K562 (cell line): ENCODE measurements at regions not wholly inside any gene's neighbourhood (a gene's known extent, or its start where the extent isn't known, plus 50 kb on each side); places are given as distances from the start of the nearest gene placed in this dataset.

Experiments used
- ATAC-seq: fragments of 200-7000 bp; cut with Tn5 transposase; 3 replicates; pipeline ENCODE4 v1.9.1; 2020; ENCODE audit warnings: moderate library complexity
- BruUV-seq: library from RNA; stranded (reverse); fragments of 400-500 nt; replicated peaks from 2 replicates; lab custom pipeline; 2021; lab: Mats Ljungman, UMichigan
- CTCF ChIA-PET: fragments of 300-600 bp; formaldehyde crosslinking; extraction: SDS; loops from one replicate; lab custom pipeline; 2021; ENCODE audit warnings: low intra/inter-chr PET ratio; lab: Yijun Ruan, JAX
- POLR2A ChIA-PET: fragments of 300-600, 350-650 bp; sonication (Branson Sonifier 250); formaldehyde crosslinking; extraction: SDS; loops from one replicate; lab custom pipeline; 2021; ENCODE audit warnings: antibody characterized with exemption, inconsistent platforms; lab: Yijun Ruan, JAX
- DNase-seq, 4 experiments: peaks; one replicate each; pipeline versions ENCODE4 v3.0.0 to v3.0.0-alpha.2; 2011 to 2018; ENCODE audit warnings: low spot score in 3 of 4, mixed read lengths in 3 of 4; ENCODE audit errors: extremely low read depth in 1 of 4
- FAIRE-seq: peaks from 2 replicates; lab custom pipeline; 2011; peaks lifted over from hg19 to GRCh38; lab: Jason Lieb, UNC
- H2AFZ ChIP-seq: 2 replicates; pipeline ENCODE4 v1.6.0; 2011; ENCODE audit warnings: low read depth, low read length, control low read depth, inconsistent platforms
- H3K27ac ChIP-seq: fragments of 200-600 bp; 3 replicates; pipeline ENCODE4 v1.8.0; 2011; ENCODE audit warnings: low read depth, mild to moderate bottlenecking, control low read depth, inconsistent platforms, low read length, moderate library complexity, mixed read lengths; ENCODE audit errors: extremely low read depth
- H3K27me3 ChIP-seq, 2 experiments: fragments of 300-600 bp in 1 of 2; 2 replicates in 1 of 2; 3 replicates in 1 of 2; pipeline versions ENCODE4 v1.6.0 to v1.8.0; 2011; ENCODE audit warnings: inconsistent platforms in 2 of 2, low read length in 2 of 2, mild to moderate bottlenecking in 1 of 2, mixed read lengths in 1 of 2, moderate library complexity in 1 of 2; ENCODE audit not compliant: control insufficient read depth in 2 of 2, insufficient read depth in 2 of 2
- H3K36me3 ChIP-seq: fragments of 300-600 bp; 3 replicates; pipeline ENCODE4 v1.8.0; 2011; ENCODE audit warnings: mild to moderate bottlenecking, low read length, inconsistent platforms; ENCODE audit not compliant: control insufficient read depth, insufficient read depth
- H3K4me1 ChIP-seq, 2 experiments: fragments of 200-600 bp in 1 of 2; replicated peaks in 1 of 2; 2 replicates in 1 of 2; 3 replicates in 1 of 2; pipeline versions ENCODE4 v1.5.1 to v1.8.0; 2011; ENCODE audit warnings: inconsistent platforms in 2 of 2, low read length in 2 of 2, mild to moderate bottlenecking in 1 of 2, mixed read lengths in 1 of 2, moderate library complexity in 1 of 2; ENCODE audit not compliant: control insufficient read depth in 2 of 2, insufficient read depth in 2 of 2
- H3K4me2 ChIP-seq: 2 replicates; pipeline ENCODE4 v1.6.1; 2011; ENCODE audit warnings: low read length, control low read depth, inconsistent platforms, mixed read lengths; ENCODE audit not compliant: insufficient read depth
- H3K4me3 ChIP-seq: fragments of 200-600 bp; sonication (generic), shearing (Covaris generic); 2 replicates; pipeline ENCODE4 v1.5.1; 2016; ENCODE audit warnings: control low read depth, inconsistent platforms
- H3K79me2 ChIP-seq: fragments of 200-600 bp; 3 replicates; pipeline ENCODE4 v1.8.0; 2011; ENCODE audit warnings: low read length, inconsistent platforms; ENCODE audit not compliant: control insufficient read depth, insufficient read depth
- H3K9ac ChIP-seq, 2 experiments: 2 replicates each; pipeline versions ENCODE4 v1.6.0 to v1.6.1; 2011; ENCODE audit warnings: low read depth in 2 of 2, low read length in 2 of 2, control low read depth in 1 of 2, inconsistent platforms in 1 of 2, mild to moderate bottlenecking in 1 of 2, mixed read lengths in 1 of 2; ENCODE audit not compliant: insufficient read depth in 1 of 2
- H3K9me1 ChIP-seq: one replicate; pipeline ENCODE4 v1.6.0; 2011; ENCODE audit warnings: inconsistent platforms, mild to moderate bottlenecking, low read length, moderate library complexity; ENCODE audit not compliant: control insufficient read depth, insufficient read depth
- H3K9me3 ChIP-seq: replicated peaks from 2 replicates; pipeline ENCODE4 v1.5.1; 2011; ENCODE audit warnings: low read depth, low read length, inconsistent platforms; ENCODE audit not compliant: control insufficient read depth, insufficient read depth
- H4K20me1 ChIP-seq: replicated peaks from 2 replicates; pipeline ENCODE4 v1.6.1; 2011; ENCODE audit warnings: low read length, inconsistent platforms, mixed read lengths; ENCODE audit not compliant: control insufficient read depth, insufficient read depth
- BCOR ChIP-seq: fragments of 450-650 bp; IDR thresholded peaks from 2 replicates; pipeline ENCODE4 v1.6.1; 2016
- ELF2 ChIP-seq: fragments of 250-450 bp; sonication (Bioruptor Pico); IDR thresholded peaks from 2 replicates; pipeline ENCODE4 v1.5.0; 2021; ENCODE audit warnings: mild to moderate bottlenecking
- HMGXB4 ChIP-seq: sonication (generic); formaldehyde crosslinking; IDR thresholded peaks from 2 replicates; pipeline ENCODE4 v1.8.1; 2023; ENCODE audit warnings: mild to moderate bottlenecking, missing genetic modification reagents
- KAT2B ChIP-seq: IDR thresholded peaks from one replicate; pipeline ENCODE4 v1.6.1; 2012; ENCODE audit warnings: low read depth, mild to moderate bottlenecking, control low read depth, inconsistent platforms, low read length, moderate library complexity
- KDM1A ChIP-seq, 2 experiments: fragments of 450-650 bp; IDR thresholded peaks; 2 replicates each; pipeline ENCODE4 v1.6.1; 2016; ENCODE audit warnings: mild to moderate bottlenecking in 2 of 2
- KLF1 ChIP-seq: fragments of 450-650 bp; IDR thresholded peaks from 2 replicates; pipeline ENCODE4 v1.6.1; 2016; ENCODE audit warnings: missing genetic modification characterization, missing compliant biosample characterization
- SMARCC2 ChIP-seq: fragments of 450-650 bp; IDR thresholded peaks from 2 replicates; pipeline ENCODE4 v1.6.1; 2017; ENCODE audit warnings: antibody characterized with exemption, moderate library complexity, mild to moderate bottlenecking, low read depth
- ZFP30 ChIP-seq: fragments of 250-450 bp; sonication (Bioruptor Pico); IDR thresholded peaks from 2 replicates; pipeline ENCODE4 v1.8.0; 2022; ENCODE audit warnings: moderate library complexity, mild to moderate bottlenecking, inconsistent platforms, borderline replicate concordance
- ZNF316 ChIP-seq: fragments of 450-650 bp; IDR thresholded peaks from 2 replicates; pipeline ENCODE4 v1.6.1; 2016
- WGBS: fragments of 100-300 bp; shearing (Covaris generic); methylation state at CpG from one replicate; pipeline ENCODE4 v1.1.6; 2016; ENCODE audit warnings: low coverage, mixed read lengths; ENCODE audit not compliant: insufficient coverage; ENCODE audit errors: missing lambda C conversion rate; 5-methylcytosine and 5-hydroxymethylcytosine counted together
- in situ Hi-C: fragments of 300-500 bp; cut with MboI; formaldehyde crosslinking; loops from 4 replicates; pipeline ENCODE4 v1.15.0; 2018; ENCODE audit warnings: inconsistent platforms, mixed read lengths
- intact Hi-C: fragments of 100-400 bp; cut with micrococcal nuclease; formaldehyde crosslinking; loops from 2 replicates; pipeline ENCODE4 v1.14.2; 2022

- no peak for TF ChIP-seq HMGXB4
- no peak for TF ChIP-seq ZFP30
- no peak for TF ChIP-seq KLF1 (tag)
- no peak for TF ChIP-seq ELF2 (CRISPR knock-in tag)
These were observed 95.3 kb downstream of the SEM1 start (continued) for GRCh38 chr7:96614154-96614867.

- no peak overlapping the region for H3K4me2 ChIP-seq
- H3K4me1 ChIP-seq: no peaks in the 10 kb centered on the region
- no TSS peak for BruUV-seq
- no peak for DNase-seq
- WGBS: 0% methylated on average over 1 of the region's 1 CpG
- TF ChIP-seq BCOR (no peak), ZNF316 (no peak), KDM1A (IDR thresholded peaks at IDR 0.05) (no peak), SMARCC2 (no peak), KAT2B (no peak)
- TF ChIP-seq, all 486 proteins: peak for 0
- Histone ChIP-seq H3K9ac (no peak overlapping the region), H3K27ac (no peak overlapping the region), H3K27me3 (no peaks in the 10 kb centered on the region; a peak in 1 of 5 replicates), H3K36me3 (no peaks in the 10 kb centered on the region), H2AFZ (no peak overlapping the region), H3K4me3 (no peak overlapping the region), H3K79me2 (no peaks in the 10 kb centered on the region), H3K9me3 (no peaks in the 10 kb centered on the region), H4K20me1 (no peaks in the 10 kb centered on the region), H3K9me1 (no peaks in the 10 kb centered on the region)
- ChIA-PET CTCF (no interaction called here), POLR2A (interaction anchor here (1.1 to 1.4 kb wide), 2 partner anchors 10 to 122 kb away, joined by 3 read pairs; no protein-coding TSS in a partner anchor)
- no peak for FAIRE-seq
- in situ Hi-C loops: no loop called here
- ATAC-seq: no peak
- intact Hi-C loops: loop anchor here (5.0 kb wide), 1 partner anchor 690 kb away; no protein-coding TSS in a partner anchor
These were observed 97.6 kb downstream of the SEM1 start for GRCh38 chr7:96612034-96612433.
